WTC11 (cell line): ENCODE measurements at regions not wholly inside any gene's neighbourhood (a gene's known extent, or its start where the extent isn't known, plus 50 kb on each side); places are given as distances from the start of the nearest gene placed in this dataset.

ENCODE experiments used
- ATAC-seq: fragments of 200-7000 bp; cut with Tn5 transposase; 2 replicates; pipeline ENCODE4 v1.10.0; 2021; ENCODE audit warnings: mild to moderate bottlenecking, moderate library complexity
- CTCF ChIA-PET: fragments of 300-600 bp; sonication (Branson Sonifier 250); formaldehyde crosslinking; loops from one replicate; lab custom pipeline; 2021; ENCODE audit warnings: antibody characterized with exemption; lab: Charles Lee
- POLR2A ChIA-PET: fragments of 350-600 bp; sonication (Branson Sonifier 250); formaldehyde crosslinking; loops from one replicate; lab custom pipeline; 2021; ENCODE audit warnings: antibody characterized with exemption; lab: Charles Lee
- DNase-seq: peaks from one replicate; pipeline ENCODE4 v3.0.0; 2021; ENCODE audit warnings: low spot score
- H3K27ac Mint-ChIP-seq: 2 replicates; pipeline ENCODE4 v1.8.0; 2021; ENCODE audit warnings: mixed read lengths
- H3K27me3 Mint-ChIP-seq: 2 replicates; pipeline ENCODE4 v1.8.0; 2021; ENCODE audit warnings: low read depth, mild to moderate bottlenecking, moderate library complexity, mixed read lengths
- H3K36me3 Mint-ChIP-seq: 2 replicates; pipeline ENCODE4 v1.8.0; 2021; ENCODE audit warnings: mixed read lengths
- H3K4me1 Mint-ChIP-seq: 2 replicates; pipeline ENCODE4 v1.8.0; 2022; ENCODE audit warnings: mixed read lengths
- H3K4me3 Mint-ChIP-seq: 2 replicates; pipeline ENCODE4 v1.8.0; 2021; ENCODE audit warnings: mild to moderate bottlenecking, moderate library complexity, mixed read lengths
- H3K9me3 Mint-ChIP-seq: 2 replicates; pipeline ENCODE4 v1.8.0; 2021; ENCODE audit warnings: mixed read lengths
- ATF1 ChIP-seq: sonication (generic); formaldehyde crosslinking; IDR thresholded peaks from 2 replicates; pipeline ENCODE4 v1.8.1; 2023; ENCODE audit warnings: mild to moderate bottlenecking, moderate library complexity, missing genetic modification reagents
- CBFB ChIP-seq: sonication (generic); formaldehyde crosslinking; IDR thresholded peaks from 2 replicates; pipeline ENCODE4 v1.8.1; 2022; ENCODE audit warnings: mild to moderate bottlenecking, low read depth, missing genetic modification reagents
- ETV6 ChIP-seq: sonication (generic); formaldehyde crosslinking; IDR thresholded peaks from 2 replicates; pipeline ENCODE4 v1.8.1; 2022; ENCODE audit warnings: mild to moderate bottlenecking, missing genetic modification reagents
- FOXJ3 ChIP-seq: sonication (generic); formaldehyde crosslinking; IDR thresholded peaks from 2 replicates; pipeline ENCODE4 v1.9.0; 2021; ENCODE audit warnings: missing genetic modification reagents, mild to moderate bottlenecking, borderline replicate concordance
- FOXP1 ChIP-seq: sonication (generic); formaldehyde crosslinking; IDR thresholded peaks from 2 replicates; pipeline ENCODE4 v1.8.0; 2022; ENCODE audit warnings: missing genetic modification reagents, mild to moderate bottlenecking, moderate library complexity, borderline replicate concordance
- JUN ChIP-seq: sonication (generic); formaldehyde crosslinking; IDR thresholded peaks from 2 replicates; pipeline ENCODE4 v1.8.0; 2023; ENCODE audit warnings: mild to moderate bottlenecking, missing genetic modification reagents
- NFE2L1 ChIP-seq: sonication (generic); formaldehyde crosslinking; IDR thresholded peaks from 2 replicates; pipeline ENCODE4 v1.8.1; 2023; ENCODE audit warnings: missing genetic modification reagents
- NFYB ChIP-seq: sonication (generic); formaldehyde crosslinking; conservative IDR thresholded peaks from 2 replicates; pipeline ENCODE4 v1.8.0; 2022; ENCODE audit warnings: low read depth, missing genetic modification reagents
- NR3C1 ChIP-seq: sonication (generic); formaldehyde crosslinking; conservative IDR thresholded peaks from 2 replicates; pipeline ENCODE4 v1.8.1; 2023; ENCODE audit warnings: low read depth, mild to moderate bottlenecking, missing genetic modification reagents
- OVOL2 ChIP-seq: fragments of 250-450 bp; sonication (Bioruptor Pico); IDR thresholded peaks from 2 replicates; pipeline ENCODE4 v1.9.0; 2021; ENCODE audit warnings: mild to moderate bottlenecking, borderline replicate concordance
- ZBTB21 ChIP-seq: sonication (generic); formaldehyde crosslinking; IDR thresholded peaks from 2 replicates; pipeline ENCODE4 v1.8.1; 2023; ENCODE audit warnings: mild to moderate bottlenecking, missing genetic modification reagents, borderline replicate concordance
- ZNF219 ChIP-seq: sonication (generic); formaldehyde crosslinking; IDR thresholded peaks from 2 replicates; pipeline ENCODE4 v1.8.0; 2023; ENCODE audit warnings: missing genetic modification reagents, mild to moderate bottlenecking, borderline replicate concordance
- ZNF263 ChIP-seq: sonication (generic); formaldehyde crosslinking; IDR thresholded peaks from 2 replicates; pipeline ENCODE4 v1.8.1; 2022; ENCODE audit warnings: low read depth, mild to moderate bottlenecking, moderate library complexity, missing genetic modification reagents
- ZNF396 ChIP-seq: fragments of 250-450 bp; sonication (Bioruptor Pico); IDR thresholded peaks from 2 replicates; pipeline ENCODE4 v1.8.0; 2021; ENCODE audit warnings: mild to moderate bottlenecking, moderate library complexity, borderline replicate concordance
- TF ChIP-seq, protein P1 (sequence below): sonication (generic); formaldehyde crosslinking; IDR thresholded peaks from 2 replicates; pipeline ENCODE4 v1.8.0; 2022; ENCODE audit warnings: mild to moderate bottlenecking, missing genetic modification reagents
- TF ChIP-seq, protein P2 (sequence below): fragments of 250-450 bp; sonication (Bioruptor Pico); conservative IDR thresholded peaks from 2 replicates; pipeline ENCODE4 v1.9.0; 2021; ENCODE audit warnings: mild to moderate bottlenecking
- TF ChIP-seq, protein P3 (sequence below): sonication (generic); formaldehyde crosslinking; IDR thresholded peaks from 2 replicates; pipeline ENCODE4 v1.8.0; 2022; ENCODE audit warnings: mild to moderate bottlenecking, missing genetic modification reagents
- TF ChIP-seq, protein P4 (sequence below): fragments of 250-450 bp; sonication (Bioruptor Pico); IDR thresholded peaks from 2 replicates; pipeline ENCODE4 v1.9.0; 2021; ENCODE audit warnings: moderate library complexity, mild to moderate bottlenecking, inconsistent platforms, borderline replicate concordance
- TF ChIP-seq, protein P5 (sequence below): sonication (generic); formaldehyde crosslinking; IDR thresholded peaks from 2 replicates; pipeline ENCODE4 v1.8.1; 2022; ENCODE audit warnings: low read depth, mild to moderate bottlenecking, moderate library complexity, missing genetic modification reagents, borderline replicate concordance
- TF ChIP-seq, protein P6 (sequence below): fragments of 250-450 bp; sonication (Bioruptor Pico); IDR thresholded peaks from 2 replicates; pipeline ENCODE4 v1.9.0; 2021; ENCODE audit warnings: mild to moderate bottlenecking

DNA sequence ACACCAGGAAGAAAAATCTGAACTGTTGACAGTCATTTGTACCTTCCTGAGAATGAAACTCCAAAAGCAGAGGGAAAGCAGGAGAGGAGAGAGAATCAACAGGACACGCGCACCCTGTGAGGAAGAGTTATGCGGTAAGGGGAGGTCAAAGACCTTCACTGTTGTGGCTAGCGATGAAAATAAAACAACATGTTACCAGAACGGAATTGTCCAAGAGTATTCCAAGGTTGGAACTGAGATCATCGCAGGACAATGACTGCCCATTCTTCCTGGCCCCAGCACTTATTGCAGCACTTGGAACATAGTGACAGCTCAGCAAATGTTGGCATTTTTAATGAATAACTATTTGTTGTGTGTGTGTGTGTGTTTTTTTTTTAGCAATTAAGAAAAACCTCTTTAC, 176.0 kb upstream of the TSC22D1 start:
- no peak for DNase-seq
- TF ChIP-seq OVOL2 (no peak), FOXJ3 (CRISPR knock-in tag) (no peak), ATF1 (no peak), ETV6 (CRISPR knock-in tag) (no peak), JUN (CRISPR knock-in tag) (no peak), CBFB (CRISPR knock-in tag) (no peak), ZNF219 (CRISPR knock-in tag) (no peak), NFYB (CRISPR knock-in tag) (no peak), NFE2L1 (CRISPR knock-in tag) (no peak), NR3C1 (no peak), ZNF263 (CRISPR knock-in tag) (no peak), ZNF396 (CRISPR knock-in tag) (no peak), ZBTB21 (CRISPR knock-in tag) (no peak), FOXP1 (CRISPR knock-in tag) (no peak)
- TF ChIP-seq, protein P1, sequence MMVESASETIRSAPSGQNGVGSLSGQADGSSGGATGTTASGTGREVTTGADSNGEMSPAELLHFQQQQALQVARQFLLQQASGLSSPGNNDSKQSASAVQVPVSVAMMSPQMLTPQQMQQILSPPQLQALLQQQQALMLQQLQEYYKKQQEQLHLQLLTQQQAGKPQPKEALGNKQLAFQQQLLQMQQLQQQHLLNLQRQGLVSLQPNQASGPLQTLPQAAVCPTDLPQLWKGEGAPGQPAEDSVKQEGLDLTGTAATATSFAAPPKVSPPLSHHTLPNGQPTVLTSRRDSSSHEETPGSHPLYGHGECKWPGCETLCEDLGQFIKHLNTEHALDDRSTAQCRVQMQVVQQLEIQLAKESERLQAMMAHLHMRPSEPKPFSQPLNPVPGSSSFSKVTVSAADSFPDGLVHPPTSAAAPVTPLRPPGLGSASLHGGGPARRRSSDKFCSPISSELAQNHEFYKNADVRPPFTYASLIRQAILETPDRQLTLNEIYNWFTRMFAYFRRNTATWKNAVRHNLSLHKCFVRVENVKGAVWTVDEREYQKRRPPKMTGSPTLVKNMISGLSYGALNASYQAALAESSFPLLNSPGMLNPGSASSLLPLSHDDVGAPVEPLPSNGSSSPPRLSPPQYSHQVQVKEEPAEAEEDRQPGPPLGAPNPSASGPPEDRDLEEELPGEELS (CRISPR knock-in tag) = no peak
- TF ChIP-seq, protein P2, sequence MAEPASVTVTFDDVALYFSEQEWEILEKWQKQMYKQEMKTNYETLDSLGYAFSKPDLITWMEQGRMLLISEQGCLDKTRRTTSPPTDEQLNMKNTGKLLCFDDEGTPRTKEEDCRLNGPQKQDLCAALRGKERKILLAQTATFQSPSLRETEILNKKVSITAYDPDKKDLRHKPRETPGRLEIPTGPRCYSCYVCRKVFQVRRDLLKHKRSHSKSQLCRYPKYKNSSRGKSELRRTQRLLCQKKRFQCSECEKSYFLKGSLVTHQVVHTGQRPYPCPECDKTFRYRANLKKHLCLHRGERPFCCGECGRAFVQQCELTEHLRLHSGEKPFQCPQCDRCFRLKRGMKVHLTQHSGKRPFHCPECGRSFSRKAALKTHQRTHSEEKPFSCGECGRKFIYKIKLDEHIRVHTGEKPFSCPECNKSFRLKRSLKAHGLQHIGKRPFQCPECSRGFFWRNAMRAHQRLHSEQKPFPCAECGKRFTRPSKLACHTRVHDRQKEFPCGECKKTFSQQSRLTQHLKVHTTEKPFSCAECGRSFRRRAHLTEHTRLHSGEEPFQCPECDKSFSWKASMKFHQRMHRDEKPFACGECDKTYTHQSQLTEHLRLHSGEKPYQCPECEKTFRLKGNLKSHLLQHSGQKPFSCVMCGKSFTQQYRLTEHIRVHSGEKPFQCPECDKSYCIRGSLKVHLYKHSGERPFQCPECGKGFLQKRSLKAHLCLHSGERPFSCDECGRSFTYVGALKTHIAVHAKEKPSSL (CRISPR knock-in tag) = no peak
- TF ChIP-seq, protein P3, sequence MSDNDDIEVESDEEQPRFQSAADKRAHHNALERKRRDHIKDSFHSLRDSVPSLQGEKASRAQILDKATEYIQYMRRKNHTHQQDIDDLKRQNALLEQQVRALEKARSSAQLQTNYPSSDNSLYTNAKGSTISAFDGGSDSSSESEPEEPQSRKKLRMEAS = no peak
- TF ChIP-seq, protein P4, sequence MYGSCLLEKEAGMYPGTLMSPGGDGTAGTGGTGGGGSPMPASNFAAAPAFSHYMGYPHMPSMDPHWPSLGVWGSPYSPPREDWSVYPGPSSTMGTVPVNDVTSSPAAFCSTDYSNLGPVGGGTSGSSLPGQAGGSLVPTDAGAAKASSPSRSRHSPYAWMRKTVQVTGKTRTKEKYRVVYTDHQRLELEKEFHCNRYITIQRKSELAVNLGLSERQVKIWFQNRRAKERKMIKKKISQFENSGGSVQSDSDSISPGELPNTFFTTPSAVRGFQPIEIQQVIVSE (CRISPR knock-in tag) = no peak
- TF ChIP-seq, protein P5, sequence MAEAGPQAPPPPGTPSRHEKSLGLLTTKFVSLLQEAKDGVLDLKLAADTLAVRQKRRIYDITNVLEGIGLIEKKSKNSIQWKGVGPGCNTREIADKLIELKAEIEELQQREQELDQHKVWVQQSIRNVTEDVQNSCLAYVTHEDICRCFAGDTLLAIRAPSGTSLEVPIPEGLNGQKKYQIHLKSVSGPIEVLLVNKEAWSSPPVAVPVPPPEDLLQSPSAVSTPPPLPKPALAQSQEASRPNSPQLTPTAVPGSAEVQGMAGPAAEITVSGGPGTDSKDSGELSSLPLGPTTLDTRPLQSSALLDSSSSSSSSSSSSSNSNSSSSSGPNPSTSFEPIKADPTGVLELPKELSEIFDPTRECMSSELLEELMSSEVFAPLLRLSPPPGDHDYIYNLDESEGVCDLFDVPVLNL (CRISPR knock-in tag) = no peak
- TF ChIP-seq, protein P6, sequence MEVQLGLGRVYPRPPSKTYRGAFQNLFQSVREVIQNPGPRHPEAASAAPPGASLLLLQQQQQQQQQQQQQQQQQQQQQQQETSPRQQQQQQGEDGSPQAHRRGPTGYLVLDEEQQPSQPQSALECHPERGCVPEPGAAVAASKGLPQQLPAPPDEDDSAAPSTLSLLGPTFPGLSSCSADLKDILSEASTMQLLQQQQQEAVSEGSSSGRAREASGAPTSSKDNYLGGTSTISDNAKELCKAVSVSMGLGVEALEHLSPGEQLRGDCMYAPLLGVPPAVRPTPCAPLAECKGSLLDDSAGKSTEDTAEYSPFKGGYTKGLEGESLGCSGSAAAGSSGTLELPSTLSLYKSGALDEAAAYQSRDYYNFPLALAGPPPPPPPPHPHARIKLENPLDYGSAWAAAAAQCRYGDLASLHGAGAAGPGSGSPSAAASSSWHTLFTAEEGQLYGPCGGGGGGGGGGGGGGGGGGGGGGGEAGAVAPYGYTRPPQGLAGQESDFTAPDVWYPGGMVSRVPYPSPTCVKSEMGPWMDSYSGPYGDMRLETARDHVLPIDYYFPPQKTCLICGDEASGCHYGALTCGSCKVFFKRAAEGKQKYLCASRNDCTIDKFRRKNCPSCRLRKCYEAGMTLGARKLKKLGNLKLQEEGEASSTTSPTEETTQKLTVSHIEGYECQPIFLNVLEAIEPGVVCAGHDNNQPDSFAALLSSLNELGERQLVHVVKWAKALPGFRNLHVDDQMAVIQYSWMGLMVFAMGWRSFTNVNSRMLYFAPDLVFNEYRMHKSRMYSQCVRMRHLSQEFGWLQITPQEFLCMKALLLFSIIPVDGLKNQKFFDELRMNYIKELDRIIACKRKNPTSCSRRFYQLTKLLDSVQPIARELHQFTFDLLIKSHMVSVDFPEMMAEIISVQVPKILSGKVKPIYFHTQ (CRISPR knock-in tag) = no peak
- ChIA-PET POLR2A (no interaction called here), CTCF (interaction anchor here (1.6 kb wide), 1 partner anchor 11 kb away, joined by 3 read pairs; no protein-coding TSS in a partner anchor)
- 0 out of 2 replicates have a peak, but pooled peaks cover 3% of the 10 kb centered on the region for H3K4me1 Mint-ChIP-seq
- no peaks in the 10 kb centered on the region for H3K9me3 Mint-ChIP-seq
- no peak overlapping the region for H3K4me3 Mint-ChIP-seq
- no peaks in the 10 kb centered on the region for H3K27me3 Mint-ChIP-seq
- no peaks in the 10 kb centered on the region for H3K36me3 Mint-ChIP-seq
- no peak for ATAC-seq
- no peak overlapping the region for H3K27ac Mint-ChIP-seq
